H1 (cell line): ENCODE measurements at regions not wholly inside any gene's neighbourhood (a gene's known extent, or its start where the extent isn't known, plus 50 kb on each side); places are given as distances from the start of the nearest gene placed in this dataset.

Source experiments
- CTCF ChIA-PET: fragments of 300-600 bp; sonication (Branson Sonifier 250); formaldehyde crosslinking; loops from one replicate; lab custom pipeline; 2021; ENCODE audit not compliant: partially characterized antibody; lab: Charles Lee
- POLR2A ChIA-PET: fragments of 300-600 bp; sonication (Branson Sonifier 250); formaldehyde crosslinking; loops from one replicate; lab custom pipeline; 2021; ENCODE audit warnings: inconsistent platforms; ENCODE audit not compliant: partially characterized antibody; lab: Charles Lee
- DNase-seq, 2 experiments: peaks; one replicate each; pipeline versions ENCODE4 v3.0.0 to v3.0.0-alpha.2; 2010 to 2022; ENCODE audit warnings: low spot score in 2 of 2, low read depth in 1 of 2, mixed read lengths in 1 of 2
- FAIRE-seq: peaks from 2 replicates; lab custom pipeline; 2011; peaks lifted over from hg19 to GRCh38; lab: Jason Lieb, UNC
- H2AFZ ChIP-seq: 2 replicates; pipeline ENCODE4 v1.8.1; 2012; ENCODE audit warnings: low read length, inconsistent platforms
- H2AK5ac ChIP-seq: 2 replicates; pipeline ENCODE4 v1.6.1; 2013; ENCODE audit warnings: low read depth, low read length
- H2BK120ac ChIP-seq: replicated peaks from 2 replicates; pipeline ENCODE3; 2013; ENCODE audit warnings: low read depth, low read length, inconsistent platforms
- H2BK12ac ChIP-seq: 2 replicates; pipeline ENCODE4 v1.6.1; 2013; ENCODE audit warnings: low read depth, low read length
- H2BK15ac ChIP-seq: 2 replicates; pipeline ENCODE4 v1.6.1; 2013; ENCODE audit warnings: low read length
- H2BK20ac ChIP-seq: 2 replicates; pipeline ENCODE4 v1.6.1; 2013; ENCODE audit warnings: low read length
- H2BK5ac ChIP-seq: 2 replicates; pipeline ENCODE4 v1.6.1; 2013; ENCODE audit warnings: low read depth, low read length
- H3K14ac ChIP-seq: 2 replicates; pipeline ENCODE4 v1.6.1; 2013; ENCODE audit warnings: inconsistent platforms; ENCODE audit not compliant: insufficient read length
- H3K18ac ChIP-seq: 2 replicates; pipeline ENCODE4 v1.6.1; 2013; ENCODE audit warnings: low read length; ENCODE audit errors: extremely low read depth
- H3K23ac ChIP-seq: 2 replicates; pipeline ENCODE4 v1.6.1; 2013; ENCODE audit warnings: inconsistent platforms; ENCODE audit not compliant: insufficient read length
- H3K23me2 ChIP-seq: 2 replicates; pipeline ENCODE4 v1.6.1; 2013; ENCODE audit warnings: low read depth, low read length
- H3K27ac ChIP-seq: 2 replicates; pipeline ENCODE4 v1.6.1; 2011; ENCODE audit warnings: low read depth, low read length, inconsistent platforms
- H3K27me3 ChIP-seq, 4 experiments: replicated peaks in 1 of 4; 1 replicate in 1 of 4; 2 replicates in 3 of 4; pipeline versions ENCODE4 v1.6.1 to v1.8.1; 2011 to 2013; ENCODE audit warnings: low read length in 3 of 4, mild to moderate bottlenecking in 3 of 4, inconsistent platforms in 2 of 4, mixed read lengths in 2 of 4, moderate library complexity in 1 of 4; ENCODE audit not compliant: control insufficient read depth in 3 of 4, insufficient read depth in 3 of 4; ENCODE audit errors: extremely low read depth in 1 of 4
- H3K36me3 ChIP-seq, 4 experiments: 2 replicates each; pipeline versions ENCODE4 v1.6.1 to v1.8.1; 2011 to 2013; ENCODE audit warnings: mild to moderate bottlenecking in 4 of 4, low read length in 3 of 4, moderate library complexity in 2 of 4, control low read depth in 1 of 4, inconsistent platforms in 1 of 4; ENCODE audit not compliant: insufficient read depth in 4 of 4, control insufficient read depth in 2 of 4
- H3K4ac ChIP-seq: replicated peaks from 2 replicates; pipeline ENCODE3; 2013; ENCODE audit warnings: low read length, low read depth, mixed read lengths, inconsistent platforms; ENCODE audit not compliant: insufficient read length
- H3K4me1 ChIP-seq, 4 experiments: replicated peaks in 1 of 4; 1 replicate in 1 of 4; 2 replicates in 3 of 4; pipeline versions ENCODE4 v1.6.1 to v1.8.1; 2011 to 2013; ENCODE audit warnings: low read length in 3 of 4, inconsistent platforms in 2 of 4, mixed read lengths in 1 of 4; ENCODE audit not compliant: insufficient read depth in 4 of 4, control insufficient read depth in 3 of 4
- H3K4me2 ChIP-seq, 2 experiments: 2 replicates each; pipeline versions ENCODE4 v1.6.1 to v1.8.1; 2011 to 2013; ENCODE audit warnings: low read depth in 2 of 2, low read length in 2 of 2, control low read depth in 1 of 2, inconsistent platforms in 1 of 2, mild to moderate bottlenecking in 1 of 2; ENCODE audit not compliant: insufficient read depth in 1 of 2
- H3K4me3 ChIP-seq, 4 experiments: fragments of 200-600, 300-600 bp in 1 of 4; sonication (generic), shearing (Covaris generic), sonication (Bioruptor Twin) in 1 of 4; 2 replicates each; pipeline versions ENCODE4 v1.5.1 to v1.8.1; 2011 to 2016; ENCODE audit warnings: low read length in 4 of 4, low read depth in 3 of 4, control low read depth in 2 of 4, inconsistent platforms in 2 of 4, mild to moderate bottlenecking in 2 of 4, mixed read lengths in 1 of 4, moderate library complexity in 1 of 4; ENCODE audit not compliant: insufficient read depth in 2 of 4; ENCODE audit errors: extremely low read depth in 1 of 4
- H3K56ac ChIP-seq: replicated peaks from 2 replicates; pipeline ENCODE3; 2013; ENCODE audit warnings: low read depth, mild to moderate bottlenecking, mixed read lengths, low read length, inconsistent platforms; ENCODE audit not compliant: insufficient read length
- H3K79me1 ChIP-seq: 2 replicates; pipeline ENCODE4 v1.6.1; 2013; ENCODE audit warnings: low read depth, low read length, control low read depth
- H3K79me2 ChIP-seq, 2 experiments: 2 replicates each; pipeline versions ENCODE4 v1.6.1 to v1.8.1; 2012 to 2013; ENCODE audit warnings: low read length in 2 of 2, mild to moderate bottlenecking in 2 of 2, inconsistent platforms in 1 of 2; ENCODE audit not compliant: insufficient read depth in 2 of 2, control insufficient read depth in 1 of 2
- H3K9ac ChIP-seq, 4 experiments: replicated peaks in 1 of 4; 1 replicate in 1 of 4; 2 replicates in 3 of 4; pipeline versions ENCODE4 v1.6.1 to v1.8.1; 2011 to 2013; ENCODE audit warnings: low read depth in 3 of 4, low read length in 3 of 4, control low read depth in 2 of 4, mild to moderate bottlenecking in 2 of 4, moderate library complexity in 2 of 4, inconsistent platforms in 1 of 4; ENCODE audit errors: extremely low read depth in 1 of 4
- H3K9me3 ChIP-seq, 2 experiments: 2 replicates each; pipeline versions ENCODE4 v1.6.1 to v1.8.1; 2012 to 2013; ENCODE audit warnings: mild to moderate bottlenecking in 2 of 2, moderate library complexity in 2 of 2, control low read depth in 1 of 2, inconsistent platforms in 1 of 2, low read depth in 1 of 2, low read length in 1 of 2, mixed read lengths in 1 of 2; ENCODE audit not compliant: insufficient read depth in 2 of 2
- H4K20me1 ChIP-seq, 2 experiments: replicated peaks in 1 of 2; 2 replicates each; pipeline versions ENCODE3 to v1.8.1; 2011 to 2013; ENCODE audit warnings: inconsistent platforms in 2 of 2, low read length in 2 of 2, mild to moderate bottlenecking in 1 of 2; ENCODE audit not compliant: insufficient read depth in 2 of 2, control insufficient read depth in 1 of 2
- H4K5ac ChIP-seq: 2 replicates; pipeline ENCODE4 v1.6.1; 2013; ENCODE audit warnings: low read length, low read depth, mixed read lengths, inconsistent platforms; ENCODE audit not compliant: insufficient read length
- H4K8ac ChIP-seq: 2 replicates; pipeline ENCODE4 v1.8.0; 2013; ENCODE audit warnings: mild to moderate bottlenecking, moderate library complexity, low read length, inconsistent platforms; ENCODE audit not compliant: insufficient read depth; ENCODE audit errors: extremely low read depth
- H4K91ac ChIP-seq: replicated peaks from 2 replicates; pipeline ENCODE3; 2013; ENCODE audit warnings: low read length, mixed read lengths, inconsistent platforms; ENCODE audit not compliant: insufficient read length
- POU5F1 ChIP-seq: IDR thresholded peaks from 2 replicates; pipeline ENCODE4 v1.6.1; 2011; ENCODE audit warnings: low read depth, mild to moderate bottlenecking, low read length, moderate library complexity
- WGBS, 2 experiments: shearing (Covaris generic) in 1 of 2; methylation state at CpG; one replicate each; pipeline versions ENCODE4 v1.1.6 to v1.1.7; 2013 to 2015; ENCODE audit warnings: low lambda C conversion rate in 2 of 2, mixed read lengths in 2 of 2, inconsistent platforms in 1 of 2, low coverage in 1 of 2, missing lambda C conversion rate in 1 of 2; ENCODE audit not compliant: insufficient replicate concordance in 2 of 2, insufficient coverage in 1 of 2, insufficient read length in 1 of 2; ENCODE audit errors: extremely low coverage in 1 of 2, missing lambda C conversion rate in 1 of 2; 5-methylcytosine and 5-hydroxymethylcytosine counted together

DNA sequence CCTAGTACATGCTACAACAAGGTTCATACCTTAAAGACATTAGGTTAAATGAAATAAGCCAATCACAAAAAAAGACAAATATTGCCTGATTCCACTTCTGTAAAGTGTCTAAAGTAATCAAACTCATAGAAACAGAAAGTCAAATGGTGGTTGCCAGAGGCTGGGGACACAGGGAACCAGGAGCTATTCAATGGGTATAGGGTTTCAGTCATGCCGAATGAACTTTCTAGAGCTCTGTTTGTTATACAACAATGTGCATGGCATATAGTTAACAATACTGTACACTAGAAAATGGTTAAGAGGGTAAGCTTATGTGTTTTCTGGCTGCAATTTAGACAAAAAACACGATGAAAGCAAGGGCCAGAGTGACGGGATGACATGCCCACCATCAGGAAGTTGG, 70.8 kb upstream of the EGFLAM start:
- CTCF ChIA-PET: interaction anchor here (1.1 to 2.8 kb wide), 4 partner anchors 189 to 774 kb away, joined by 3 to 13 read pairs (median 6); no protein-coding TSS in a partner anchor
- H4K20me1 ChIP-seq: no peaks in the 10 kb centered on the region
- no peak overlapping the region for H4K8ac ChIP-seq
- H3K23ac ChIP-seq: no peak overlapping the region
- no peaks in the 10 kb centered on the region for H3K27me3 ChIP-seq
- no peak overlapping the region for H3K18ac ChIP-seq
- no peak overlapping the region for H2BK120ac ChIP-seq
- H3K9ac ChIP-seq: no peak overlapping the region
- no peak overlapping the region for H2BK20ac ChIP-seq
- H4K91ac ChIP-seq: no peak overlapping the region
- H3K56ac ChIP-seq: no peak overlapping the region
- no peak overlapping the region for H3K27ac ChIP-seq
- no peaks in the 10 kb centered on the region for H3K79me1 ChIP-seq
- no peak for DNase-seq
- WGBS, 2 experiments: 85% methylated on average over 3 of the region's 3 CpGs; no CpG with 5 or more reads in 1 of the 2 experiments
- H2BK12ac ChIP-seq: no peak overlapping the region
- H3K14ac ChIP-seq: no peak overlapping the region
- H3K36me3 ChIP-seq: no peaks in the 10 kb centered on the region
- H3K4ac ChIP-seq: no peak overlapping the region
- no peak overlapping the region for H2AFZ ChIP-seq
- no peak overlapping the region for H2AK5ac ChIP-seq
- no peak overlapping the region for H2BK15ac ChIP-seq
- H3K23me2 ChIP-seq: no peaks in the 10 kb centered on the region
- H3K4me3 ChIP-seq: no peak overlapping the region
- H2BK5ac ChIP-seq: no peak overlapping the region
- H4K5ac ChIP-seq: no peak overlapping the region
- H3K4me1 ChIP-seq: no peaks in the 10 kb centered on the region
- POLR2A ChIA-PET: no interaction called here
- no peaks in the 10 kb centered on the region for H3K9me3 ChIP-seq
- no peaks in the 10 kb centered on the region for H3K79me2 ChIP-seq
- no peak overlapping the region for H3K4me2 ChIP-seq
- no peak for FAIRE-seq
- TF ChIP-seq POU5F1: no peak
